Natural killer cell (primary cell): ENCODE measurements at regions not wholly inside any gene's neighbourhood (a gene's known extent, or its start where the extent isn't known, plus 50 kb on each side); places are given as distances from the start of the nearest gene placed in this dataset.

Source experiments
- ATAC-seq, 3 donors: fragments of 150-1000 bp in 2 of 3; fragments of 200-7000 bp in 1 of 3; cut with Tn5 transposase; 1 replicate in 1 of 3; 2 replicates in 2 of 3; pipeline ENCODE4 v1.10.0; 2021; ENCODE audit warnings: mild to moderate bottlenecking in 2 of 3, moderate library complexity in 2 of 3
- DNase-seq, 2 donors: peaks; one replicate each; pipeline versions ENCODE4 v3.0.0 to v3.0.0-alpha.2; 2013 to 2021; ENCODE audit warnings: mixed read lengths in 1 of 2
- H3K27ac ChIP-seq: one replicate; pipeline ENCODE4 v1.5.1; 2013; ENCODE audit warnings: mild to moderate bottlenecking, low read length
- H3K27me3 ChIP-seq: one replicate; pipeline ENCODE4 v1.6.1; 2013; ENCODE audit warnings: low read length; ENCODE audit not compliant: control insufficient read depth, insufficient read depth
- H3K36me3 ChIP-seq: one replicate; pipeline ENCODE4 v1.6.1; 2013; ENCODE audit warnings: low read length; ENCODE audit not compliant: control insufficient read depth, insufficient read depth
- H3K4me1 ChIP-seq: one replicate; pipeline ENCODE4 v1.6.1; 2013; ENCODE audit warnings: low read length; ENCODE audit not compliant: control insufficient read depth, insufficient read depth
- H3K4me3 ChIP-seq: one replicate; pipeline ENCODE4 v1.5.1; 2013; ENCODE audit warnings: low read length
- H3K9me3 ChIP-seq: one replicate; pipeline ENCODE4 v1.6.1; 2013; ENCODE audit warnings: low read length; ENCODE audit not compliant: control insufficient read depth, insufficient read depth
- H3K27ac Mint-ChIP-seq, 2 donors: one replicate each; pipeline ENCODE4 v1.8.0; 2022; ENCODE audit warnings: mild to moderate bottlenecking in 2 of 2, mixed read lengths in 2 of 2, moderate library complexity in 1 of 2
- H3K27me3 Mint-ChIP-seq, 2 donors: one replicate each; pipeline ENCODE4 v1.8.0; 2022; ENCODE audit warnings: low read depth in 2 of 2, mixed read lengths in 2 of 2
- H3K36me3 Mint-ChIP-seq: one replicate; pipeline ENCODE4 v1.8.0; 2022; ENCODE audit warnings: mixed read lengths
- H3K4me1 Mint-ChIP-seq, 2 donors: one replicate each; pipeline ENCODE4 v1.8.0; 2022; ENCODE audit warnings: mixed read lengths in 2 of 2
- H3K4me3 Mint-ChIP-seq: one replicate; pipeline ENCODE4 v1.8.0; 2022; ENCODE audit warnings: mild to moderate bottlenecking, moderate library complexity, mixed read lengths
- H3K9me3 Mint-ChIP-seq, 2 donors: one replicate each; pipeline ENCODE4 v1.8.0; 2022; ENCODE audit warnings: mixed read lengths in 2 of 2
- CTCF ChIP-seq: fragments of 200-600 bp; IDR thresholded peaks from one replicate; pipeline ENCODE4 v1.8.0; 2022; ENCODE audit warnings: antibody characterized with exemption
- WGBS: methylation state at CpG from one replicate; pipeline ENCODE4 v1.1.7; 2013; ENCODE audit warnings: missing lambda C conversion rate; ENCODE audit not compliant: insufficient coverage; 5-methylcytosine and 5-hydroxymethylcytosine counted together
- intact Hi-C: fragments of 100-400 bp; cut with micrococcal nuclease; formaldehyde crosslinking; loops from one replicate; pipeline ENCODE4 v1.14.2; 2022

DNA sequence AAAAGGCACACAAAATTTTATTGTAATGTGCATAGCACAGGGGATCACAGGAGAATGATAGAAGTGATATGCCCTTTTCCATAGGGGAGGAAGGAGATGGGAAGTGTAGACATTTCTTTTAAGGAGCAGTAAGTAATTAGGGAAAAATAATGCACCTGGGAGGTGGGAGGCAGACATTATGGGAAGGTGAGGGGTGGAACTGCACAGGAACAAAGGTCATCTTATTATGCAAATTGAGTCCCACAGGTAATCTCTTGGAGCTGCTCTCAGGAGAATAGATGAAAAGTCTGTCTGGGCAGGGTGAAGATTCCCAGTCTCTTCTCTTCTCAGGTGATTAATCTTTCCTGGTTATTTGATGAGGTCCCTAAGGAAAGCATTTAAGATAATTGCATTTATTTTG is 331.5 kb downstream of the ENC1 start:
- no peak for TF ChIP-seq CTCF
- no peak overlapping the region for H3K4me3 ChIP-seq

GRCh38 chr5:74306845-74307244 is 333.7 kb downstream of the ENC1 start:
- Mint-ChIP-seq H3K9me3 (no peaks in the 10 kb centered on the region), H3K27me3 (peaks cover 3 to 16% of the 10 kb centered on the region in 2 donors), H3K27ac (no peak overlapping the region), H3K36me3 (no peaks in the 10 kb centered on the region), H3K4me1 (no peaks in the 10 kb centered on the region), H3K4me3 (no peak overlapping the region)
- no CpG with 5 or more reads among the region's 2 CpGs for WGBS
- no peaks in the 10 kb centered on the region for H3K36me3 ChIP-seq
- DNase-seq (no peak), ATAC-seq (no peak)
- TF ChIP-seq CTCF, result no peak
- no peaks in the 10 kb centered on the region for H3K4me1 ChIP-seq
- H3K27ac ChIP-seq, result no peak overlapping the region
- H3K4me3 ChIP-seq, result no peak overlapping the region
- peaks cover 6% of the 10 kb centered on the region for H3K27me3 ChIP-seq
- H3K9me3 ChIP-seq, result no peaks in the 10 kb centered on the region
- intact Hi-C loops, result no loop called here

More for the DNA sequence above, 331.5 kb downstream of the ENC1 start:
- Mint-ChIP-seq H3K4me3 (no peak overlapping the region), H3K4me1 (no peaks in the 10 kb centered on the region), H3K27ac (no peak overlapping the region), H3K27me3 (peaks cover 10 to 28% of the 10 kb centered on the region in 2 donors), H3K9me3 (no peaks in the 10 kb centered on the region), H3K36me3 (no peaks in the 10 kb centered on the region)
- no peak for ATAC-seq
- Histone ChIP-seq H3K27ac (no peak overlapping the region), H3K36me3 (no peaks in the 10 kb centered on the region), H3K4me1 (no peaks in the 10 kb centered on the region), H3K27me3 (peaks cover 6% of the 10 kb centered on the region), H3K9me3 (no peaks in the 10 kb centered on the region)
- no peak for DNase-seq
- intact Hi-C loops, result no loop called here

DNA sequence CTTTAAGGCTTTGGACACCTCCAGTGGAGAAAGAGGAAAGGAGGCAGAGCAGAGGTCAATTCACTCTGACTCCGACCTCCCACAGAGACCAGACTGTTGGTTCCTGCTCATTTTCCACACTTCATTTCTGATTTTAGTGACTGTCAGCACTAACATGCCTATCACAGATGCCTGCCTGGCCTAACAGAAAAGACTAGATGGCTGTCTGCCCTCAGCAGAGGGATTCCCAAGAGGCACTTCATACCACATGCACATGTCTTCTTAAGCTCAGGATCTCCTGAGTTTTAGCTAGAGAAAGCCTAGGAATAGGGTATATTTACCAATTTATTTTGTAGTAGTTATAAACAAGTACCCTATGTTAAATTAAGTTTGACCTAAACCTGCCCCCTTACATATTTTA is 336.0 kb downstream of the ENC1 start:
- WGBS, result 93% methylated on average over 1 of the region's 1 CpG
- Histone ChIP-seq H3K4me1 (no peaks in the 10 kb centered on the region), H3K27ac (no peak overlapping the region), H3K27me3 (peaks cover 1% of the 10 kb centered on the region), H3K36me3 (no peaks in the 10 kb centered on the region), H3K9me3 (no peaks in the 10 kb centered on the region), H3K4me3 (no peak overlapping the region)
- Mint-ChIP-seq H3K27ac (no peak overlapping the region), H3K4me1 (no peaks in the 10 kb centered on the region), H3K9me3 (no peaks in the 10 kb centered on the region), H3K27me3 (peaks cover 5 to 16% of the 10 kb centered on the region in 2 donors), H3K36me3 (no peaks in the 10 kb centered on the region), H3K4me3 (no peak overlapping the region)
- ATAC-seq (no peak), DNase-seq (no peak)
- TF ChIP-seq CTCF, result no peak
- intact Hi-C loops, result no loop called here

DNA sequence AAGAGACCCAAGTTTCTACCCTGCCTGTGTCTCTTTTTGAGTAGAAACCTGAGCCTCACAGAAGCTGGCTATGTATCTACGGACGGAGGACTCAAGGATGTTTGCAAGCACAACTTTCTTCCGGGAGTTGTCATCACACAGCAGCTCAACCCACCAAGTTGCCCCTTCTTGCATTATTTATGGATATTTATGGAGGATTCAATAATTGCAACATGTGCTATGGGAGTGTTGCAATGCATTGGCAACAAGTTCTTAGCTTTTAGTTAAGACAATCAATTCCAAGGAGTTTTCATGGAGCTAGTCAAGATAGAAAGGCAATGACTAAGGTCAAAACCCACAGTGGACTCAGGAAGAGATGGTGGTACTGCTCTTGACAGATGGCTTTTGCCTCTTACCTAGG is 336.9 kb downstream of the ENC1 start:
- H3K9me3 ChIP-seq, result no peaks in the 10 kb centered on the region
- Mint-ChIP-seq H3K4me3 (no peak overlapping the region), H3K27me3 (peaks cover 4 to 16% of the 10 kb centered on the region in 2 donors), H3K9me3 (no peaks in the 10 kb centered on the region), H3K27ac (no peak overlapping the region), H3K4me1 (no peaks in the 10 kb centered on the region), H3K36me3 (no peaks in the 10 kb centered on the region)
- no peak for TF ChIP-seq CTCF
- H3K27me3 ChIP-seq, result no peaks in the 10 kb centered on the region
- H3K36me3 ChIP-seq, result no peaks in the 10 kb centered on the region
- WGBS, result 96% methylated on average over 3 of the region's 3 CpGs
- H3K27ac ChIP-seq, result no peak overlapping the region
- intact Hi-C loops, result no loop called here
- no peaks in the 10 kb centered on the region for H3K4me1 ChIP-seq
- no peak overlapping the region for H3K4me3 ChIP-seq
- ATAC-seq, result no peak
- no peak for DNase-seq
